DMS114 treated with DMSO at 0.1 percent for 48 hours (cell line): ENCODE measurements at regions not wholly inside any gene's neighbourhood (a gene's known extent, or its start where the extent isn't known, plus 50 kb on each side); places are given as distances from the start of the nearest gene placed in this dataset.
"Not testable (repeated sequence)": the region's sequence is repeated elsewhere in the genome, so short reads cannot be mapped to it uniquely, and the experiment has no call there.

Source experiments
- DNase-seq: peaks from one replicate; lab custom pipeline; 2025; ENCODE audit not compliant: unreplicated experiment; lab: John Stamatoyannopoulos, UW

DNA sequence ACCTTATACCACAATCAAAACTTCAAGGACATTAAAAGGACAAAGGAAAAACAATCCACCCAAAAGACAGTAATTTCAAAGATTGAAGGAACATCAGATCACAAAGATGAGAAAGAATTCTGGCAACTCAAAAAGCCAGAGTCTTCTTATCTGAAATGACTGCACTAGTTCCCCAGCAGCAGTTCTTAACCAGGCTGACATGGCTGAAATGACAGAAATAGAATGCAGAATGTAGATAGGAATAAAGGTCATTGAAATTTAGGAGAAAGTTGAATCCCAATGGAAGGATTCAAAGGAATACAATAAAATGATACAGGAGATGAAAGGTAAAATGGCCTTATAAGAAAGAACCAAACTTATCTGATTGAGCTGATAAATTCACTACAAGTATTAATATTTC is 231.4 kb downstream of the CD109 start:
- no peak for DNase-seq

GRCh38 chr6:73925703-73926102 is 229.7 kb downstream of the CD109 start:
- DNase-seq = not testable (repeated sequence)

DNA sequence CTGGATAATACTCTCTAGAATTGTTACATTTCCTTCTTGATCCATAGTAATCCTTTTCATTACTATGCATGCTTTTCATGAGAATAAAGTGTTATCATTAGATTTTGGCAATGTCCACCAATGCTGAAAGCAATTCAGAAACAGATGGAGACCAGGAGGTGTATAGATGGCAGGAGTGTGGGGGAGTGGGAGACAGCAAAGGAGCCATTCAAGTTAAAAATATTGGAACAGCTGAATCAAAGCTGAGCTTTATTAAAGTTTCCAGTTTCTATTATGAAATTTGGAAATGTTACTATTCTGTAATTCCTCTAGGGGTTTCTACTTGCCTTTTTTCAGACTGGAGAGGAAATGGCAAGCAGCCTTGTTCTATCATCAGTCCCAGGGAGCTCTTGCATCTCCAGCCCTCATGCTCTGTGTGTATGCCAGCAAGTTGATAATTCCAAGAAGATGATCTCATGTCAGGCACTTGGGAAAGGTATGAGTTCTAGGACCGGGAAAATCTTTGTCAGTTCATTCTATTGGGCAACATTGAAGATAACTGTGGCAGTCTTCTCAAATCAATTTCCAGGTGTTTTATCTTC is 228.0 kb downstream of the CD109 start:
- DNase-seq = no peak

DNA sequence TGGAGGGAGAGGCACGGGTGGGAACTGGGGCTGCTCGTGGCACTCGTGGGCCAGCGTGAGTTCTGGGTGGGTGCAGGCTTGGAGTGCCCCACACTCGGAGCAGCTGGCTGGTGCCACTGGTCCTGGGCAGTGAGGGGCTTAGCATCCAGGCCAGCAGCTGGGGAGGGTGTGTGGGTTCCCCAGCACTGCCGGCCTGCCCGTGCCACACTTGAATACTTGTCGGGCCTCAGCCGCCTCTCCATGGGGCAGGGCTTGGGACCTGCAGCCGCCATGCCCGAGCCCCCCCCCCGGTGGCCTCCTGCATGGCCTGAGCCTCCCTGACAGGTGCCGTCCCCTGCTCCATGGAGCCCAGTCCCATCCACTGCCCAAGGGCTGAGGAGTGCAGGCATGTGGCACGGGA is 207.2 kb downstream of the CD109 start:
- DNase-seq = no peak

GRCh38 chr6:73901986-73902385 is 206.0 kb downstream of the CD109 start:
- DNase-seq = no peak

DNA sequence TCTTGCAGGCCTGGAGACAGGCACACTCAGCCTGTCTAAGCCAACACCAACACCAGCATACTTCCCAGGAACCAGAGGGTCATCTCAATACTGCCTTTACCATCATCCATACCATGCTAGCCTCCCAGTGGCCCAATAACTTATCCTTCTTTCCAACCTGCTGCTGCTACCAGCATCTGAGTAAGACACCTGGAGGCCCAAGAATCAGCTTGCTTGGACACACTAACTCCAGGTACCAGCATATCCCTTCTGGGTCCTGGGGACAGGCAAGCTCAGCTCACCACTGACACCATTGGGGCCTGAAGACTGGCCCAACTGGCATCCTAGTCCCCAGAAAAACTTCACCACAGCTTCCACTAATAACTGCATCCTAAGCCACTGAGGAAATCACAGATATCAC is 205.3 kb downstream of the CD109 start:
- DNase-seq = no peak

DNA sequence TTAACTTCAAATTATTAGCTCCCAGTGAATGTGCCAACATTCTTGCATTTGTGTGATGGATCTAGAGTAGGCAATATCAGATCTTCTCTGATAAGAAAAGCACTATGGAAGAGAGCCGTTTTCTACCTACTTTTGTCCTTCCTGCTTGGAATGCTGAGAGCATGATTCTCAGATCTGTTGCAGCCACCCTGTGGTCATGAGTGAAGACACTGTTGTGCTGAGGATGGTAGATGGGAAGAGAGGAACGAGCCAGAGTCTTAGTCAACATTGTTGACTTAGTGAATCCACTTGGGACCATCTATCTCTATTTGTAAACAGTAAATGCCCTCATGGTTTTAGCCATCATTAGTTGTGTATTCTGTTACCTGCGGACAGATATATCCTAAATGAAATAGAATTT is 202.6 kb downstream of the CD109 start:
- DNase-seq = no peak

- DNase-seq = no peak
These were observed 197.7 kb downstream of the CD109 start for GRCh38 chr6:73893696-73894095.

DNA sequence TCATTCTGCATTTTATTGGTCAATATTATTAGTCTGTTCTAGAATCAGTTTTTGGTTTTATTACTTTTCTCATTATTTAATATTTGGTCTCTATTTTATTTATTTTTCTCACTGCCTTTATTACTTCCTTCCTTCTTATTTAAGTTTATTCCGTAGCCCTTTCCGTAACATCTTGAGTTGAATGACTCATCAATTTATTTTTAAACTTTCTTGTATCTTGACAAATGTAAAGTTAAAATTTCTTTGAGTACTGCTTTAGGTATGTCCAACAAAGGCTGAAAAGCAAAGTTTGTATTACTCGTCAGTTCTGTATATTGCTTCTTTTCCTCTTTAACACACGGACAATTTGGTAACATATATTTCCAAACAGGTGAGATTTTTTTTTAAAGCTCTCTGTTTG is 192.0 kb downstream of the CD109 start:
- DNase-seq = no peak

GRCh38 chr6:73885393-73885792 is 189.4 kb downstream of the CD109 start:
- DNase-seq = no peak

GRCh38 chr6:73884540-73884939 is 188.5 kb downstream of the CD109 start:
- no peak for DNase-seq

GRCh38 chr6:73879501-73880293 is 183.7 kb downstream of the CD109 start:
- DNase-seq = no peak

GRCh38 chr6:73878403-73878802 is 182.4 kb downstream of the CD109 start:
- no peak for DNase-seq
